WI38 (cell line): ENCODE measurements at regions not wholly inside any gene's neighbourhood (a gene's known extent, or its start where the extent isn't known, plus 50 kb on each side); places are given as distances from the start of the nearest gene placed in this dataset.
"Not testable (repeated sequence)": the region's sequence is repeated elsewhere in the genome, so short reads cannot be mapped to it uniquely, and the experiment has no call there.

ENCODE experiments used
- H3K4me3 ChIP-seq: 2 replicates; pipeline ENCODE4 v1.5.1; 2011; ENCODE audit warnings: low read depth, mild to moderate bottlenecking, control low read depth, low read length
- CTCF ChIP-seq: IDR thresholded peaks from 2 replicates; pipeline ENCODE4 v1.5.1; 2012; ENCODE audit warnings: low read depth, mild to moderate bottlenecking, control low read depth, low read length

- H3K4me3 ChIP-seq: no peak overlapping the region
- TF ChIP-seq CTCF: no peak
Observed at GRCh38 chr6:137933696-137934095, 66.6 kb downstream of the TNFAIP3 start.

- no peak for TF ChIP-seq CTCF
- no peak overlapping the region for H3K4me3 ChIP-seq
Observed at GRCh38 chr6:137936798-137937197, 69.7 kb downstream of the TNFAIP3 start.

- no peak for TF ChIP-seq CTCF
- H3K4me3 ChIP-seq: no peak overlapping the region
Observed at GRCh38 chr6:137937834-137938233, 70.8 kb downstream of the TNFAIP3 start.

- no peak for TF ChIP-seq CTCF
- H3K4me3 ChIP-seq: no peak overlapping the region
Observed at GRCh38 chr6:137938770-137939379, 71.8 kb downstream of the TNFAIP3 start.

- TF ChIP-seq CTCF: no peak
- H3K4me3 ChIP-seq: no peak overlapping the region
Observed at GRCh38 chr6:137941995-137942394, 74.9 kb downstream of the TNFAIP3 start.

- TF ChIP-seq CTCF: no peak
- H3K4me3 ChIP-seq: no peak overlapping the region
Observed at GRCh38 chr6:137942736-137943135, 75.7 kb downstream of the TNFAIP3 start.

- not testable (repeated sequence) for H3K4me3 ChIP-seq
Observed at GRCh38 chr6:137944381-137944780, 77.3 kb downstream of the TNFAIP3 start.
